ENCODE measurements at regions not wholly inside any gene's neighbourhood (a gene's known extent, or its start where the extent isn't known, plus 50 kb on each side); places are given as distances from the start of the nearest gene placed in this dataset.

- TF ChIP-seq CTCF (IDR thresholded peaks at IDR 0.05; ENCODE audit: borderline replicate concordance, extremely low read depth, low read length, poor library complexity, severe bottlenecking) = no peak
- no peak for TF ChIP-seq EZH2 (IDR thresholded peaks at IDR 0.05; ENCODE audit: borderline replicate concordance, low read depth, low read length, severe bottlenecking)
Measured at GRCh38 chr9:105828596-105829213, 134.4 kb downstream of the TMEM38B start.

Data from DND-41 (cell line).